ENCODE measurements at regions not wholly inside any gene's neighbourhood (a gene's known extent, or its start where the extent isn't known, plus 50 kb on each side); places are given as distances from the start of the nearest gene placed in this dataset.

GRCh38 chr2:123481406-123481805 lies 543.7 kb upstream of the CNTNAP5 start:
- TF ChIP-seq, protein P1, sequence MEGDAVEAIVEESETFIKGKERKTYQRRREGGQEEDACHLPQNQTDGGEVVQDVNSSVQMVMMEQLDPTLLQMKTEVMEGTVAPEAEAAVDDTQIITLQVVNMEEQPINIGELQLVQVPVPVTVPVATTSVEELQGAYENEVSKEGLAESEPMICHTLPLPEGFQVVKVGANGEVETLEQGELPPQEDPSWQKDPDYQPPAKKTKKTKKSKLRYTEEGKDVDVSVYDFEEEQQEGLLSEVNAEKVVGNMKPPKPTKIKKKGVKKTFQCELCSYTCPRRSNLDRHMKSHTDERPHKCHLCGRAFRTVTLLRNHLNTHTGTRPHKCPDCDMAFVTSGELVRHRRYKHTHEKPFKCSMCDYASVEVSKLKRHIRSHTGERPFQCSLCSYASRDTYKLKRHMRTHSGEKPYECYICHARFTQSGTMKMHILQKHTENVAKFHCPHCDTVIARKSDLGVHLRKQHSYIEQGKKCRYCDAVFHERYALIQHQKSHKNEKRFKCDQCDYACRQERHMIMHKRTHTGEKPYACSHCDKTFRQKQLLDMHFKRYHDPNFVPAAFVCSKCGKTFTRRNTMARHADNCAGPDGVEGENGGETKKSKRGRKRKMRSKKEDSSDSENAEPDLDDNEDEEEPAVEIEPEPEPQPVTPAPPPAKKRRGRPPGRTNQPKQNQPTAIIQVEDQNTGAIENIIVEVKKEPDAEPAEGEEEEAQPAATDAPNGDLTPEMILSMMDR (conservative IDR thresholded peaks at IDR 0.05; ENCODE audit: low read length) = no peak
- H3K4me3 ChIP-seq (ENCODE audit: low read length) = no peak overlapping the region
- no peak for DNase-seq (ENCODE audit: low read depth)

GRCh38 chr2:123485056-123485455 lies 540.0 kb upstream of the CNTNAP5 start:
- TF ChIP-seq, protein P1 (conservative IDR thresholded peaks at IDR 0.05; ENCODE audit: low read length) = no peak
- no peak overlapping the region for H3K4me3 ChIP-seq (ENCODE audit: low read length)
- DNase-seq (ENCODE audit: low read depth) = no peak

- DNase-seq (ENCODE audit: low read depth) = no peak
- TF ChIP-seq, protein P1 (conservative IDR thresholded peaks at IDR 0.05; ENCODE audit: low read length) = no peak
Measured at GRCh38 chr2:123493687-123494086, 531.4 kb upstream of the CNTNAP5 start.

DNA sequence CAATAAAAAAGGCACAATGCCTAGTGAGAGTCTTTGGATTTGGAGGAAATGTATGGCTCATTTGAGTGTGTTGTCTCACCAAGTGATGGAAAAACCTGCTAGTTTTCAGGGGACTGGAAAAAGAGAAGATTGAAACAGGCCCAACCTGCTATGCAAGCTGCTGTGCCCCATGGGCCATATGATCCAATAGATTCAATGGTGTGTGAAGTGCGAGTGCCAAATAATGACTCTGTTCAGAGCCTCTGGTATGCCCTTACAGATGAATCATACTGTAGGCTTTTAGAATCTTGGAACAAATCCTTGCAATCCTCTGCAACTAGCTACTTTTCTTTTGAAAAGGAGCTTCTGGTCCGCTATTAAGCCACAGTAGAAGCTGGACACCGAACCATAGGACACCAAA lies 529.8 kb upstream of the CNTNAP5 start:
- no peak for DNase-seq (ENCODE audit: low read depth)
- TF ChIP-seq, protein P1 (conservative IDR thresholded peaks at IDR 0.05; ENCODE audit: low read length) = no peak
- no peak overlapping the region for H3K4me3 ChIP-seq (ENCODE audit: low read length)

More at GRCh38 chr2:123493687-123494086, 531.4 kb upstream of the CNTNAP5 start:
- H3K4me3 ChIP-seq (ENCODE audit: low read length) = no peak overlapping the region

- no peak for DNase-seq (ENCODE audit: low read depth)
- H3K4me3 ChIP-seq (ENCODE audit: low read length) = no peak overlapping the region
- TF ChIP-seq, protein P1 (conservative IDR thresholded peaks at IDR 0.05; ENCODE audit: low read length) = no peak
Measured at GRCh38 chr2:123500346-123500745, 524.7 kb upstream of the CNTNAP5 start.

GRCh38 chr2:123500988-123501387 lies 524.1 kb upstream of the CNTNAP5 start:
- DNase-seq (ENCODE audit: low read depth) = no peak
- TF ChIP-seq, protein P1 (conservative IDR thresholded peaks at IDR 0.05; ENCODE audit: low read length) = no peak
- no peak overlapping the region for H3K4me3 ChIP-seq (ENCODE audit: low read length)

DNA sequence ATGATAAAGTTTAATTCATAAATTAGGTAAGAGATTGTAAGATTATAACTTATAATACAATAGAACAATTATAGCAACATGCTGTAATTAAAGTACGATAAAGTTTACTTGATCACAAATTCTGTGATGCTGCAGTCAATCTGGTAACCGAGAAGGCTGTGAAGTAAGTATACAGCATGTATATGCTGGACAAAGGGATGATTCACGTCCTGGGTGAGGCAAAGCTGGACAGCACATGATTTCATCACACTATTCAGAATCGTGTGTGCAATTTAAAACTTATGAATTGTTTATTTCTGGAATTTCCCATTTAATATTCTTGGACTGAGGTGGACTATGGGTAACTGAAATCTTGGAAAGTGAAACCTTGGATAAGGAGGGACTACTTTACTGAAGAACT lies 522.2 kb upstream of the CNTNAP5 start:
- DNase-seq (ENCODE audit: low read depth) = no peak
- no peak overlapping the region for H3K4me3 ChIP-seq (ENCODE audit: low read length)
- TF ChIP-seq, protein P1 (conservative IDR thresholded peaks at IDR 0.05; ENCODE audit: low read length) = no peak
